ENCODE measurements at regions not wholly inside any gene's neighbourhood (a gene's known extent, or its start where the extent isn't known, plus 50 kb on each side); places are given as distances from the start of the nearest gene placed in this dataset.

DNA sequence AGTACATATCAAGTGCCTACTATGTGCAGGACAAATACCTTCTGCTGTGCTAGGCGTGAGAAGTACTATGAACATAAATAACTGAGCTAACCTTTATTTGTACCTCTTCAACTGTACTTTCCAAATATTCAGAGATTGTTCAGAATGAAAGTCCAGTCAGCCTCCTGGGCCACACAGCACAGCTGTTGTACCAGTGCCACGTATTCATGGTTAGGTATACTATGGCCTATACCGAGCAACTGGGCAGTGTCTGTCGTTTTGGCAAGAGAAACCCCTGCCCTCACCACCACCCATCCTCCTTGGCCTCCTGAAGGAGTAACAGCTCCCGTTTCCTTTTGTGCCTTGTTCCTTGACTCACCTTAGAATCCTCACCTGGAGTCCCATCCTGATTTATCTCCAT is 53.0 kb downstream of the RASSF10 start:
- H3K4me1 ChIP-seq = no peaks in the 10 kb centered on the region
- H3K4me3 ChIP-seq = no peak overlapping the region
- in situ Hi-C loops (cut with MboI; ENCODE audit: low sequenced_read_pairs) = no loop called here
- H3K9me3 ChIP-seq = no peaks in the 10 kb centered on the region
- no peak for DNase-seq (ENCODE audit: low spot score in 2 of 2)
- H3K36me3 ChIP-seq (replicated peaks) = no peaks in the 10 kb centered on the region
- H3K27me3 ChIP-seq (ENCODE audit: low read depth) = no peaks in the 10 kb centered on the region

DNA sequence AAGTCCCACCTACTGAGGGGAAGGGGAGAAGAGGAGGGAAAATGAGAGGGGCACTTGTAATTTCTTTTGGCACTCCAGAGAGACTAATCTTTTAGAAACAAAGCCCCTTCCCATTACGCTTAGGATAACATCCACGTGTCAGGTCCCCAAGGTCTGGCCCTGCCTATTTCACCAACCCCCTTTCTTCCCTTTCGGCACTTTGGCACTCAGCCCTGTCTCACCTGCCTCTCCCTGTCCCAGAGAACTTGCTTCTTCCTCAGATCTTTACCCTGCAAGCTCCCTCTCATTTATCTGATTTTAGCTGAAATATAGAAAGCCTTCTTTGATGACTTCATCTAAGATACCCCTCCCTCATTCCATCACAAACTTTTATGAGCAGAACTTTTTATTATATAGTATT is 55.5 kb downstream of the RASSF10 start:
- Histone ChIP-seq H3K4me1 (no peaks in the 10 kb centered on the region), H3K4me3 (no peak overlapping the region), H3K36me3 (replicated peaks) (no peaks in the 10 kb centered on the region), H3K9me3 (no peaks in the 10 kb centered on the region), H3K27me3 (ENCODE audit: low read depth) (no peaks in the 10 kb centered on the region)
- no peak for DNase-seq (ENCODE audit: low spot score in 2 of 2)
- in situ Hi-C loops (cut with MboI; ENCODE audit: low sequenced_read_pairs) = no loop called here

DNA sequence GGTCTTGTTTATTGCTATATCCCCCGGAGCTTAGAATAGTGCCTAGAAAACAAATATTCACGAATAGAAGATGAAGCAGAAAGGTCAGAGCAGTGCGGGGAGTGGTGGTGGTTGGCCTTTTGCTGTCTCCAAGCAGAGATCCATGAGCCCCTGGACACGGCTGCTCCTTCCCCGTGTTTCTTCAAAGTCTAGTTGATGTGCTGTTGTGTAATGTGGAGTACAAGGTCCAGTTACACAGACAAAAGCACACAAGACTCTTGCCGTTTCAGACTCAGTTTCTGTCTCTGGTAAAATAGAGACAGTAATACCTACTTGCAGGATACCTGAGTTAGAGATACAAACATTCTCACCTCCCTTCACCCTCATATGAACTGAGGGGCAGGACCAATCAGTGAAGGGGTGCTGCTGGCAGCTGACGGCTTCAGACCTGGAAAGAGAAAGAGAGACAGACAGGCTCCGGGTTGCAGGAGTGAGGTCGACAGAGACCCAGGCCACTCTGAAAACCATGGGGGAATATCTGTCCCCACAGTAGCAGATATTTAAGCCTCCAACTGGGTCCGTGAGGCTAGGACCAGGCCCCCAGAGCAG is 56.2 kb downstream of the RASSF10 start:
- Histone ChIP-seq H3K9me3 (no peaks in the 10 kb centered on the region), H3K4me1 (no peaks in the 10 kb centered on the region), H3K27me3 (ENCODE audit: low read depth) (no peaks in the 10 kb centered on the region), H3K4me3 (no peak overlapping the region), H3K36me3 (replicated peaks) (no peaks in the 10 kb centered on the region)
- no peak for DNase-seq (ENCODE audit: low spot score in 2 of 2)
- in situ Hi-C loops (cut with MboI; ENCODE audit: low sequenced_read_pairs) = no loop called here

DNA sequence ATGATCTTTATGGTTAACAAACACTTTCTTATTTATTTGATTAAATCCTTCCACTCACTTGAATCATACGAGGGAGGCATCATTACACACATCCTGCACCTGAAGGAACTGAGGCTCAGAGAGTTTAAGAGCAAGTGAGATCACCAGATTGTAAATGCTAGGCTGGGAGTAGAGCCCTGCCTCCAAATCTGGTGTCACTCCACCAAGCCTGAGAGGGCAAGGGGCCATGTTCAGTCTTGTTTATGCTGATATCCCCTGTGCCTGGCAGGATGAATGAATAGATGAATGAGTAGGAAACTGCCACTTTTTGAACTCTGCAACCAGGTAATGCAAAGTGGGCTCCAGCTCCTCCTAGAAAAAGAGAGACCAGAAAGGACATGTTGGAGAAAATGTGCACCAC is 59.1 kb downstream of the RASSF10 start:
- no peak for DNase-seq (ENCODE audit: low spot score in 2 of 2)
- Histone ChIP-seq H3K4me1 (no peaks in the 10 kb centered on the region), H3K9me3 (no peaks in the 10 kb centered on the region), H3K4me3 (no peak overlapping the region), H3K36me3 (replicated peaks) (no peaks in the 10 kb centered on the region), H3K27me3 (ENCODE audit: low read depth) (peaks cover 2% of the 10 kb centered on the region; the same call in 1 of the 2 replicates)
- in situ Hi-C loops (cut with MboI; ENCODE audit: low sequenced_read_pairs) = no loop called here

DNA sequence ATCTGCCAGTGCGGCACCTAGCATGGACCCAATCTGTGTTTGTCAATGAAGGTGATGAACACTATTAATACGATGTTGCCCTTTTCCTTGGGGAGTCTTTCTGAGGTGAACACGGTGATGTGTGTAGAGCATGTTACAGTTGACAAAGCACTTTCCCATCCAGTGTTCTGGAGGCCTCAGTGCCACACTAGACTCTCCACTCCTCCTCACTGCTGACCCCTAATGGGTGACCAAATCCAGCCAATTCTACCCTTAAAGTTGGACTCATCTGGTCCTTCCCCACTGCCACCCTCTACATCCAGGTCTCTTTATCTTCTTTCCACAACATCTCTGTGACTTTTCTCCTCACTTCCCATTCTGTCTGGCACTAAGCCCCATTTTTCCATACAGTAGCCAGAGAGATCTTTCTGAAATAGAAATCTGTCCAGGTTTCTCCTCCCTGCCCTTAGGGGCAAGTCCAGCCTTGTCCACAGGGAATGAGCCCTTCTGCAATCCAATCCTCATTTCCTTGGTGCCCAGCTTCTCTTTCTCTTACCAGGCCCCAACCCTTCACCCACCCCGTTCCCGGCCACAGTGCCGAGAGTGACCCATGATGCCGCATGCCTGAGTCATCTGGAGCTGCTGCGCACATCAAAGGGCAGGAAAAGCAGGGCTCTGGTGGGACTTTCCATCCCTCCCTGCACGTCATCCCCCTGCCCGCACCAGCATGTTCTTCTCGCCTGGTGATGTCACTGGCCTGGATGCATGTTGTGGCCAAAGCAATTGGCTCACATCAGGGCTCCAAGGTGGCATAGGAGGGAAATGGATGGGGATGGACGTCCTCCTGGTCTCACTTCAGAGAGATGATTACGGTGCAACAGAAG is 64.2 kb downstream of the RASSF10 start:
- Histone ChIP-seq H3K4me1 (no peaks in the 10 kb centered on the region), H3K27me3 (ENCODE audit: low read depth) (peaks cover 2% of the 10 kb centered on the region; the same call in 1 of the 2 replicates), H3K4me3 (no peak overlapping the region), H3K9me3 (no peaks in the 10 kb centered on the region), H3K36me3 (replicated peaks) (no peaks in the 10 kb centered on the region)
- DNase-seq (ENCODE audit: low spot score in 2 of 2) = no peak
- in situ Hi-C loops (cut with MboI; ENCODE audit: low sequenced_read_pairs) = no loop called here

DNA sequence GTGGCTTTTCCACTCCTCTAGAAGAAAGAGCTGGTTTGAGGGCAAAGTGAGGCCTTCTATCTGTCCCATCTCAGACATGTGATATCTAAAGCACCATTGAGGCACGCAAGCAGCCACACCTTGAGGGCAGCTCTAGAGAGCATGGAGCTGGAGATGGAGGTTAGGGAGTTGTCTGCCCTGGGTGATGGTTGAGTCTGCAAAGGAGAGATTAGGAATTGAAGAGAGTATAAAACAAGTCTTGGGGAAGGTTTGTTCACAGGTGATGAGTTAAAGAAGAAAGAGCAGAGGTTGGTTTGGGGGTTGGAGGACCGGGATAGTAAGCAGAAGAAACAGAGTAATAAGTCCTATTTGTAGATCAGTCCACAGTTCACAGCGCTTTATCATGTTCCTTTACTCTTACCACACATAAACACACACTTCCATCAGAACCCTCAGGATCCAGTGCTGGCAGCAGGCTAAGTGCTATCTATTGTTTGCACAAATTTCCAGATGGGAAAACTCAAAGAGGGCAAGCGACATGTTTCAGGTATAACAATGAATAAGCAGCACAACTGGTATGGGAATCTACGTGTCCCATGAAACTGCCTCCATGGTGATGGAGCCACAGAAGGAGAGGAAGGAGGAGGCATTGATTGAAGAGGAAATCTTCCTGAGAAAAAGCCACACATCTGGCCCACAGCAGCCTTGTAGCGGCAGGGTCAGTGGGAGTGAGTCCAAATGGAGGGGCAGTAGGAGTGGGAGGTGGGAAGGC is 65.8 kb downstream of the RASSF10 start:
- H3K27me3 ChIP-seq (ENCODE audit: low read depth) = peaks cover 2% of the 10 kb centered on the region; the same call in 1 of the 2 replicates
- no peaks in the 10 kb centered on the region for H3K4me1 ChIP-seq
- no peak overlapping the region for H3K4me3 ChIP-seq
- no peaks in the 10 kb centered on the region for H3K36me3 ChIP-seq (replicated peaks)
- in situ Hi-C loops (cut with MboI; ENCODE audit: low sequenced_read_pairs) = no loop called here
- no peaks in the 10 kb centered on the region for H3K9me3 ChIP-seq
- no peak for DNase-seq (ENCODE audit: low spot score in 2 of 2)

DNA sequence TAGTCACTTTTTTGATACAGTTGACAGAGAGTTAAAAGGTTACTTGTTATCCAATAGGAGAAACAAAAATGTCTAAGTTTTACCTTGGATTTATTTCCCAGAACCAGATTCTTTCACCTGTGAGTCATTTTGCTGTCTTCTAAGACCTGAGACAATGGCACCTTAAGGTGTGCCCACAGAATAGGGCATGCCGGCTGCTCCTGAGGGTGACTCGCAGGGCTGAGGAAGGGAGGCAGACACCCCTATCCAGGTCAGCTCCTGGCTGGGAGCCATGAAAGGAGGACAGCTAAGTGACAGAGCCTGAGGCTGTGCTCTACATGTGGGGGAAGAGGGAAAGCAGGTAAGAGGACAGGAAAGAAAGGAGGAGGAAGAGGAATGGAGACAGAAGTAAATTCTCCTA is 67.8 kb downstream of the RASSF10 start:
- H3K36me3 ChIP-seq (replicated peaks) = no peaks in the 10 kb centered on the region
- H3K4me1 ChIP-seq = no peaks in the 10 kb centered on the region
- in situ Hi-C loops (cut with MboI; ENCODE audit: low sequenced_read_pairs) = no loop called here
- H3K9me3 ChIP-seq = no peaks in the 10 kb centered on the region
- H3K27me3 ChIP-seq (ENCODE audit: low read depth) = no peaks in the 10 kb centered on the region
- no peak overlapping the region for H3K4me3 ChIP-seq
- DNase-seq (ENCODE audit: low spot score in 2 of 2) = no peak

DNA sequence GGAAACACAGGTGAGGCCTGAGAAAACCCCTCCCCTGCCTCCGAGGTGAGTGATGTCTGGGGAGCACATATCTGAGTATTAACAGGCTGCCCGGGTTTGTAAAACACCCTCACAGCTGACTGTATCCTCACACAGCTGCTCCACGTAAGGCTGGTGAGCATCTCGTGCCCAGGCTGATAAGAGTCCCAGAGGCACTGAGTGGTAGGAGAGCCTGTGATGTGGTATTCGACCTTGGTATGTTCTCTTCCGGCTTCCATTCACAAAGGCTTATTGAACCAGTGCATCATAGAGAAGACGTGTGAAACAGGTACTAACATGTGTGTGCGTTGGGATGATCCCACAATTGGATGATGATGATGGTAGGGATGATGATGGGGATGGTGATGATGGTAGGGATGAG is 71.7 kb downstream of the RASSF10 start:
- no peak for DNase-seq (ENCODE audit: low spot score in 2 of 2)
- no peak overlapping the region for H3K4me3 ChIP-seq
- in situ Hi-C loops (cut with MboI; ENCODE audit: low sequenced_read_pairs) = no loop called here
- H3K36me3 ChIP-seq (replicated peaks) = no peaks in the 10 kb centered on the region
- no peaks in the 10 kb centered on the region for H3K9me3 ChIP-seq
- no peaks in the 10 kb centered on the region for H3K4me1 ChIP-seq
- no peaks in the 10 kb centered on the region for H3K27me3 ChIP-seq (ENCODE audit: low read depth)

DNA sequence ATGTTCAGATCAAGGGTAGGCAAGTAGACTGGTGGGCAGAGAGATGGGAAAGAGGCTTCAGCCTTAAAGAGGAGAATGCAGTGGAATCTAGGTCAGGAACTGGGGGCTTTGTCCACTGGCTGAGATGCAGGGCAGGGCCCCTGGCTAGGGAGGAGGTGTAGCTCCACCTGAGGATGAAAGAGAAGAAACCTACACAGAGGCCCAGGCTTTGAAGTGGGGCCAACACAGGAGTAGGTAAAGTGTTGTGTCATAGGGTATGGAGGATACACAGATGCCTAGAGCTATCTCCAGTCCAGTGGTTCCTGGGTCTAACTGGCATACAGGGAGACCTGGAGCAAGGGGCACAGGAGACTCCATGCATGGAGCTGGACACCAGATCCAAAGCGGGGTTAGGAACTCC is 73.5 kb downstream of the RASSF10 start:
- Histone ChIP-seq H3K36me3 (replicated peaks) (no peaks in the 10 kb centered on the region), H3K27me3 (ENCODE audit: low read depth) (no peaks in the 10 kb centered on the region), H3K4me1 (no peaks in the 10 kb centered on the region), H3K4me3 (no peak overlapping the region), H3K9me3 (no peaks in the 10 kb centered on the region)
- in situ Hi-C loops (cut with MboI; ENCODE audit: low sequenced_read_pairs) = no loop called here
- no peak for DNase-seq (ENCODE audit: low spot score in 2 of 2)

DNA sequence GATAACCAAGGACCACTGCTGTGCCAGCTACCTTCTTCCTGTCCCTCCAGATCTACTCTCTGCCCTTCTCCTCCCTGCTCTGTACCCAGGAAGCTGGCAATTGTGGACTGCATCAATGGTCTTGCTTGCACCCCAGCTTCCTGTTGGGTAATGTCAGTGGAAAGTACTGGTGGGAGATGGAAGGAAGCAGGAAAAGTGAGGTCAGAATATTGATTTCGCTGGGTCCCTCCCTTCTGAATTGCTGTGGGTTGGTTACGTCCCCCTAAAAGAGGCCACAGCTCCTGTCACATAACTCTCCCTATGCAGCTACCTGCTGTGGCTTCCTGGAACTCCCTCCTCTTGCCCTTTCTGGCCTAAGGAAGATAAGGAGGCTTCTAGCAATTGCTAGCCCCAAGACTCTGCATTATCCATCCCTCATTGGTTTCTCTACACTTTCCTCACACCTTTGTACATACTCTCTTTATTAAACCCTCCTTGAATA is 81.2 kb downstream of the RASSF10 start:
- Histone ChIP-seq H3K27me3 (ENCODE audit: low read depth) (no peaks in the 10 kb centered on the region; the same call in 1 of the 2 replicates), H3K36me3 (replicated peaks) (no peaks in the 10 kb centered on the region), H3K4me1 (no peaks in the 10 kb centered on the region), H3K9me3 (no peaks in the 10 kb centered on the region), H3K4me3 (no peak overlapping the region)
- no peak for DNase-seq (ENCODE audit: low spot score in 2 of 2)
- in situ Hi-C loops (cut with MboI; ENCODE audit: low sequenced_read_pairs) = no loop called here

DNA sequence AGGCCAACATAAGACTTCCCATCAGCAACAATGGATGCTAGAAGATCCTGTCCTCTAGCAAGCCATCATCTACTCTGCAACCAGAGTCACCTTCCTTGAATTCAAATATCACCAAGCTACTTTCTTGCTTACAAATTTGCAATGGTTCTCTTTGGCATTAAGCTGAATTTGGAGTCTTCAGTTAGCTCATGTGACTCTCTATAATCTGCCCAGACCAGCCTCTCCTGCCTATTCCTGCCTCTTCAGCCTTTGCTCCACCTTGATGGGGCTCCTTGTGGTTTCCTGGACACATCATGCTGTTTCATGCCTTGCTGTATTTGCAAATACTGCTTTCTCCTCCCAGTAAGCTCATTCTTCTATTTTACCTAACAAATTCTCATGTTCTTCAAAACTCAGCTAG is 82.3 kb downstream of the RASSF10 start:
- H3K36me3 ChIP-seq (replicated peaks) = no peaks in the 10 kb centered on the region
- no peak for DNase-seq (ENCODE audit: low spot score in 2 of 2)
- in situ Hi-C loops (cut with MboI; ENCODE audit: low sequenced_read_pairs) = no loop called here
- H3K4me3 ChIP-seq = no peak overlapping the region
- no peaks in the 10 kb centered on the region; the same call in 1 of the 2 replicates for H3K27me3 ChIP-seq (ENCODE audit: low read depth)
- H3K9me3 ChIP-seq = no peaks in the 10 kb centered on the region
- no peaks in the 10 kb centered on the region for H3K4me1 ChIP-seq

DNA sequence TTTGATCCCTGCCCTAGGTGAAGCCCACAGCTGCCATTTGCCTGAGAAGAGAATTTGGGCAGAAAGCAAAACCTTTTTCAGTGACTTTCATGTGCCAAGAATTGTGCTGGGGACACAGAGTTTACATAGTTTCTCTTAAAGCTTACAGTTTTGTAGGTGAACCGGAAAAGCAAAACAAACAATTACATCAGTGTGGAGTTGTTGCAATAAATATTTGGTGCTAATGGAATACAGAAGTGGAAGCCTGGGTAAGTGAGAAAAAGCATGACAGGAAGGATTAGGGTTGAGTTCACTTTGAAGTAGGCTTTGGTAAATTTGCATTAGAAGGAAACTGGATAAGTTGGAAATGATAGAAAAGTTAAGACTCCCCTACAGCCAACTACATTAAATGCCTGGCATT is 82.7 kb downstream of the RASSF10 start:
- DNase-seq (ENCODE audit: low spot score in 2 of 2) = no peak
- no peak overlapping the region for H3K4me3 ChIP-seq
- H3K9me3 ChIP-seq = no peaks in the 10 kb centered on the region
- H3K36me3 ChIP-seq (replicated peaks) = no peaks in the 10 kb centered on the region
- in situ Hi-C loops (cut with MboI; ENCODE audit: low sequenced_read_pairs) = no loop called here
- H3K4me1 ChIP-seq = no peaks in the 10 kb centered on the region
- H3K27me3 ChIP-seq (ENCODE audit: low read depth) = no peaks in the 10 kb centered on the region; the same call in 1 of the 2 replicates

DNA sequence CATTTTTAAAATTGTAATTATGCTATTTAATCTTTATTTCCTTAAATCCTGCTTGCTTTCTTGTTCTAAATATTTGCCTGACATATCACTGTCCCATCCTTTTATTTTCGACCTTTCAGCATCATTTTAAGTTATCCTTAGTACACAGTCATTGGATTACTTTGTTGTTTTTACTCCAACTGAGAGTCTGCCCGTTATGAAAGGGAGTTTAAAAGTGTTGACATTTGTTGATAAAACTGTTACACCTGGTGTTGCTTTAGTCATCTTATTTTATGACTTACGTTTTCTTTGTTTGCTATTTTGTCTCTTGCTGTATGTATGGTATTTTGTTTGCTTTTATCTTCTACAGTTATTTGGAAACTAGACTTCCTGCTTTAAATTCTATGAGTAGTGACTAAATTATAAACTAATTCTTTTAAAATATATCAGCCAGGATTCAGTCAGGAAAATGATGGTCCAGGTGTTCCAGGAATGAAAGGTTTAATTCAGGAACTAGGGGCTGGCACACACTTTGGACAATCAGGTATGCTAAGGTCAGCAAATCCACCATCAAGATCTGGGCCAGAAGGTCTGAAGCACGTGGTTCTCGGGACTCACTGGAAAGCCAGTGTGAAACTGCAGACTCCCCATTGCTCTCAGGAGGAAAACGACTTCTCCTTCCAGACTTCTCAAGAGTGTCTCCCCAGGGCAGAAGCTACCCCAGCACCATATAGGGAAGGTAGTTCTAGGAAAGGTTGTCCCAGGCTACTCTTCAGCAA is 86.0 kb downstream of the RASSF10 start:
- no peaks in the 10 kb centered on the region for H3K36me3 ChIP-seq (replicated peaks)
- H3K27me3 ChIP-seq (ENCODE audit: low read depth) = no peaks in the 10 kb centered on the region; the same call in 1 of the 2 replicates
- H3K4me3 ChIP-seq = no peak overlapping the region
- DNase-seq (ENCODE audit: low spot score in 2 of 2) = no peak
- in situ Hi-C loops (cut with MboI; ENCODE audit: low sequenced_read_pairs) = no loop called here
- no peaks in the 10 kb centered on the region for H3K9me3 ChIP-seq
- no peaks in the 10 kb centered on the region for H3K4me1 ChIP-seq

Data from HAP-1 (cell line).